Epithelial cell of proximal tubule (primary cell): ENCODE measurements at regions not wholly inside any gene's neighbourhood (a gene's known extent, or its start where the extent isn't known, plus 50 kb on each side); places are given as distances from the start of the nearest gene placed in this dataset.

Experiments
- DNase-seq: peaks from one replicate; pipeline ENCODE4 v3.0.0-alpha.2; 2011; ENCODE audit warnings: low read depth
- H3K4me3 ChIP-seq: 2 replicates; pipeline ENCODE4 v1.5.1; 2011; ENCODE audit warnings: low read depth, mild to moderate bottlenecking, low read length
- TF ChIP-seq, protein P1 (sequence below): conservative IDR thresholded peaks from 2 replicates; pipeline ENCODE4 v1.5.1; 2012; ENCODE audit warnings: low read depth, mild to moderate bottlenecking, low read length

DNA sequence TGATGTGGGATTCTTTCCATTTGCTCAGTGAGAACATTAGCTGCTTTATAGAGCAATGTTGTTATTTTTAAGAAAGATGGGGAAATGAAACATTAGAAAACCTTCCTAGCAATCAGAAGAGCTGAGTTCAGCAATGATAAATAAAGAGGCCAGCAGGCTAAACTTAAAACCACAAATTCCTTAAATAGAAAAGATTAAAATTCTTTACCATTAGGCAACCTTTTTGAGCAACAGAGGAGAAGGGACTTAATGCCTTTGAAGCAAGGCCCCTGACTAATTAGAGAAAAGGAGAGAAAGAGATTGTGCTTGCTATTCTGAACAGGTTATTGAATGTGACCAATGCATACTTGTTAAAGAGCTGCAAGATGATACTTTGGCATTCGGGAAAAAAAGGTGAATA, 160.8 kb upstream of the LMO3 start:
- DNase-seq: no peak
- TF ChIP-seq, protein P1, sequence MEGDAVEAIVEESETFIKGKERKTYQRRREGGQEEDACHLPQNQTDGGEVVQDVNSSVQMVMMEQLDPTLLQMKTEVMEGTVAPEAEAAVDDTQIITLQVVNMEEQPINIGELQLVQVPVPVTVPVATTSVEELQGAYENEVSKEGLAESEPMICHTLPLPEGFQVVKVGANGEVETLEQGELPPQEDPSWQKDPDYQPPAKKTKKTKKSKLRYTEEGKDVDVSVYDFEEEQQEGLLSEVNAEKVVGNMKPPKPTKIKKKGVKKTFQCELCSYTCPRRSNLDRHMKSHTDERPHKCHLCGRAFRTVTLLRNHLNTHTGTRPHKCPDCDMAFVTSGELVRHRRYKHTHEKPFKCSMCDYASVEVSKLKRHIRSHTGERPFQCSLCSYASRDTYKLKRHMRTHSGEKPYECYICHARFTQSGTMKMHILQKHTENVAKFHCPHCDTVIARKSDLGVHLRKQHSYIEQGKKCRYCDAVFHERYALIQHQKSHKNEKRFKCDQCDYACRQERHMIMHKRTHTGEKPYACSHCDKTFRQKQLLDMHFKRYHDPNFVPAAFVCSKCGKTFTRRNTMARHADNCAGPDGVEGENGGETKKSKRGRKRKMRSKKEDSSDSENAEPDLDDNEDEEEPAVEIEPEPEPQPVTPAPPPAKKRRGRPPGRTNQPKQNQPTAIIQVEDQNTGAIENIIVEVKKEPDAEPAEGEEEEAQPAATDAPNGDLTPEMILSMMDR: no peak
- no peak overlapping the region for H3K4me3 ChIP-seq

DNA sequence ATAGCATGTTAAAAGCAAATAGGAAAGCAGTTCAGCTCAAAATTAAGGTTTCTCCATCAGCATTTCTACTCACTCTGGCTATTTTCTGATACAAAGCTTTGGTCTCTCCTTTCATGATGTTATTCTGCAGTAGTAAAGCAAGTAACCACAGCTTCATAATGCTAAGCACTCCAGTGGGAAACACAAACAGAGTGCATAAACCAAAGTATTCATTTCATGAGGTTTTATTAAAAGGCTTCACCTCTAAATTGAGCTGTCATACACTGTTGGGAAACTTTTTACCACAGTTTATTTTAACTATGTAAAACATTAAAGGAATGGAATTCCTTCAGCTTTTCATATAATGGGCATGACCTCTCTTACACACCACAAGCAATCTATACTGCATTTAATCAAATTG, 157.9 kb upstream of the LMO3 start:
- no peak for DNase-seq
- TF ChIP-seq, protein P1: no peak
- H3K4me3 ChIP-seq: no peak overlapping the region

DNA sequence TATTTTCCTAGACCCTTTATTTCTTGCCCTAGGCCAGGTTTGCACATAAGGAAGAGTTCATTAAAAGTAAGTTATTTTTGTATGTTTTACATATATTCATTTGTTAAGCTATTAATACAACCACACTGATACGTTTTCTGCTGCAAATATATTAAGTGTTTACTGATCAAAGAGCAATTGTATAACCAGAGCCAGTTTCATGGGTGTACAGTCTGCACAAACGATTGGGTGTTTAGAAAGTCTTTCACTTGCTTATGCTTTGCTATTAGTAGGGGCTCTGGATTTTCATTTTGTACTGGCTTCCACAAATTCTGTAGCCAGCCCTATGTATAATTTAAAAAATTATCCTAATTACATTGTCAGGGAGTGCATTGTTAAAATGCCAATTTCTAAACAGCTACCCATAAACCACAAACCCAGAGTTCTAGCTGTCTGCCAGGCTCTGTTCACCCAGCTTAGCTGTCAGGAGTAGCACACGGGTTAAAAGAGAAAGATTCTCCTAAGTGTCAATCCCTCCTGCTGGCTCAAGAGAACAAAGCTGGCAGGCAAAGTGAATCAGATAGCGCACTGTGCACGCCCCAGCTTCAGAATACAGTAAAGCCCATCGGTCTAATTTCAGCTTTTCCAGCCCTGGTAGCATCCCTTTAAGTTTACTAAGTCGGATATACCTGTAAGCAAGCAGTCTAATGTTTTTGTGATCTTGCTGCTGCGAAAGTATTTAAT, 151.0 kb upstream of the LMO3 start:
- no peak overlapping the region for H3K4me3 ChIP-seq
- no peak for DNase-seq
- TF ChIP-seq, protein P1: no peak

DNA sequence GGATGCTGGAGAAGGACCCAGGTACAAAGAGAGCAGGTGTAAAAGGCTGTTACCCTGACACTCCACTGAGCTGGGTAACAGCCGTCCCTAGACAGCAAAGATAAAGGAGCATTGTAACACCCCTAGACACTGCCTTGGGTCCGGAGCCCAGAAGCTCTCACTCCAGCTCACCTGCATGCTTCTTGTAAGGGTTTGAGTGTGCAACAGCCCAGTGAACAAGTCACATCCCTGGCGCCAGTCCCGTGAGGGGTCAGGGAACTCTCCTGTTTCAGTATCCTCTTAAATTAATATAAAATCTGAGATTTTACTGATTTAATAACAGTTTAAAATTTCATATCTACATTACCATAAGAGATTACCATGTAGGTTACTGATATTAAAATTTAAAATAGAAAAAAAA, 124.8 kb upstream of the LMO3 start:
- no peak for DNase-seq
- TF ChIP-seq, protein P1: no peak
- no peak overlapping the region for H3K4me3 ChIP-seq

DNA sequence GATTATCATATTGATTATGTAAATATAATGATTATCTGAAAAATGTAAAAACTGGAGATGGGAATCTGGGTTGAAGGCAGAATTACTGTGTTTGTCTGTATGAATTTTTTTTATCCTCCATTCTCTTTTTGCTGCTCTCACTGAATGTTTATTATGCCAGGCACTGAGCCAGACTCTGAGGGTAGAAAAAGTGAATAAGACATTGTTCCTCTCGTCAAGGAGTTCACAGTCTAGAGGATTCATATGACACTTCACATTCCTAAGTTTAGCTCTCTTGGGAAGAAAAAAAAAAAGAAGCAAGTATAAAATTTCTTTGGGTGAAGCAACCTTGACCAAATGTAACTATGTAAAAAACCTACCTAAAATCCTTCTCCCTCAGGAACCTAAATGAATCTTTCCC, 120.9 kb upstream of the LMO3 start:
- peak; percentile 2 for DNase-seq
- TF ChIP-seq, protein P1: no peak
- H3K4me3 ChIP-seq: no peak overlapping the region

DNA sequence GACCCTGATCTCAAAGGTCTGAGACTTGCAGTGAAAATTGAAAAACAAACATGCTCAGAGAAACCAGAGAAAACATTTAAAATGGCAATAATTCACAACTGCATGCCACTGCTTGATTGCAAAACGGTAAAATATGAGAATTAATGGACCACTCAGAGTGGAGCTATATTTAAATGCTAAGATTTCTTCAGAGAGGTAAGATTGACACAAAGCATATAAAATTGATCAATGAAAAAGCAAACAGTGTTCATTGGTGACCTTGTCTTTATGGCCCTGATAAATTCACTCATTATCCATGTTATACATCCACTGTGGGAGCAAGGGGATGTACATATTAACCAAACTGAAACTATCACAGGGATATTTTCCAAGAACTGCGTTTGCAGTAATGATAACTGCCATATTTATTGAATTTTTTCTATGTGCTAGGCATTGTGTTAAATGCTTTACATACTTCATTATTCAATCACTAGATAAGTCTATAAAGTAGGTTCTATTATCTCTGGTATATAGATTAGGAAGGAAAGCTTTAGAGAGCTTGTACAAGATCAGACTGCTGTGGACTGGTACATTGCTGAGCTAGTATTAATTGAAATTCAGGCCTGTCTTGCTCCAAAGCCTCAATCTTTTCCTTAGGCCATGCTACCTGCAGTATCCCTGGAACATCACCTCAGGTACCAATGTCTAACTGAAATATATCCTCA, 113.9 kb upstream of the LMO3 start:
- no peak overlapping the region for H3K4me3 ChIP-seq
- TF ChIP-seq, protein P1: no peak
- no peak for DNase-seq

DNA sequence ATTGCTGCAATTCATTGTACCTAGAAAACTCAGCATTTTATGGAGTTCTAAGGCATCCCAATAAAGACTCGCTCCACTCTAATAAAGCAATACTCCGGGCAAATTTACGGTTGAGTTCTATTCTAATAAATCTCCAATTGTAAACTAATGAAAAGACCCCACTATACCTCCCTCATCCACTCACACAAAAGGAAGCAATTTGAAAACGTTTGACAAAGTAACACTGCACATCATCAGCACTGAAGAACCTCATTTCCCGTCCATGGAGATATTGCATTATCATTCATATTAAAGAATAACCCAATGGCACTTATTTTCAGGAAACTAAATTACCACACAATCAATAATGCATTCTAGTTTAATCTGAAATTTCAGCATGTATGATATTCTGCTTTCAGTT, 111.0 kb upstream of the LMO3 start:
- H3K4me3 ChIP-seq: no peak overlapping the region
- DNase-seq: no peak
- TF ChIP-seq, protein P1: no peak
